GM21786 (cell line): ENCODE measurements at regions not wholly inside any gene's neighbourhood (a gene's known extent, or its start where the extent isn't known, plus 50 kb on each side); places are given as distances from the start of the nearest gene placed in this dataset.

ENCODE experiments used
- ATAC-seq: cut with Tn5 transposase; IDR thresholded peaks from one replicate; pipeline ENCODE4 v1.9.1; 2021; ENCODE audit not compliant: unreplicated experiment

DNA sequence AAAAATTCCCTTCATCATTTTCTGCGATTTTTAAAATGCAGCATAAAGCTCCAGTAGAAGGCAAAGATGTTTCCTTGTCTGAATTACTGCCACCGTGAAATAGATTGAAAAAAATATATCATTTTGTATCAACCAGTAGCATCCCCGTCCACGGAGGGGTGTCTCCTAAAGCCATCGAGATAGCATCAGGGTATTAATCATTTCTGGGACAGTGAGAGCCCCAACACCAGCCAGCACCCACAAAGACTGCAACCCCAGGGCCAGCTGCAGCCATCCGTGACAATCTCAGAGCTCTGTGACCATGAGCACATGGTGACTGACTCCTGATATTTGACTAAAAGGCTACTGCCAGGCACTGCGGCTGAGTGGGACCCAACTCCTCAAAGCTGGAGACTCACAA is 64.1 kb upstream of the SIX3 start:
- ATAC-seq, result no peak

DNA sequence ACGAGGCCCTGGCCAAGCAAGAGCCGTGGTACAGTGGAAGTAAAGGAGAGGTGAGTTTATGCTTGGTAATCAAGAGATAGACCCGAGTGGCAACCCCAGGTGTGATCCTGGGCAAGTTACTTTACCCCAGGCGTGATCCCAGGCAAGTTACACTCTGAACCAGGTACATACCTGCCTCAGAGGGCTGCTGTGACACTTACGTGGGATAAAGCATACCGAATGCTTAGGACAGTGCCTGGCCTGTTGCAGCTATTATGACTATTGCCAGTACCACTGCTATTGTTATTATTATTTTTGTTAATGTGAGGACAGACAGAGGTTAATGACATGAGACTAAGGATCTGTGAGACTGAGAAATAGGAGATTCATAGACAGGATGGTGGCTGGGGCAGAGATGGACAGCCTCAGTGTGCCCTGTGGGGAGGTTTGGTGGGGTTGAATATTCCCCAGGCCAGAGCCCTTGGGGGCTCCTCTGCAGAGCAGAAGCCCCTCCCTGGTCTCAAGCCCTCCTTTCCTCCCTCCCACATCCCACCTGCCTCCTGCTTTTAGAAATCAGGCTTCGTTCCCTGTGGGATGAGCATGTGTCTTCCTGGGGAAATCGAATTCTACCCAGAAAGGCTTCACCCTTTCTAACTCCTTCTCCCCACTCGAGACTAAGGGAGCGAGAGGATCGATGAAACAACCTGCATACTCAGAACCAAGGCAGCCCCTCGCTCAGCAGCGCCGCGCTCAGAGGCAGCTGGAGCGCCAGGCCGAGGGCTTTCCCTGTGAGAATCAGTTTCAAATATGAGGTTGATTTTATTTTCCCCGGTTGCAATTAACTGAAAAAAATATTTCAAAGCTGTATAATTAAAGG is 62.0 kb upstream of the SIX3 start:
- ATAC-seq, result no peak

DNA sequence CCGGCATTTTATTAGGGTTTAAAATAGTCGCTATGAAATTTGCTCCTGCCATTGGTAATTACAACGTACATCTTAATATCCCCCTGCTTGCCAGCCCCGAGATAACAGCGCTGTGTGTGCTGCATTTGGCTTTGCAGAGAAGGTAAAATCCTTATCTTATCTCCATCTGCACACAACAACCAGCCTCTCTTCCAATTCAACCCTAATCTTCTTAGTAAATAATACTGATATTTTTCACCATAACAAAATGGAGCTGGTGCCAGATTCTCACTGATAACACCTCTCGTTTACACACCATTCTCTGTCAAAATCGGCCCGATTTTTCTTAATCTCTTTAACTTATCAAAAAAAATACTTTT is 61.4 kb upstream of the SIX3 start:
- ATAC-seq, result no peak

- no peak for ATAC-seq
Observed at GRCh38 chr2:44881856-44882255, 59.6 kb upstream of the SIX3 start.

- ATAC-seq, result no peak
Observed at GRCh38 chr2:44883356-44883755, 58.1 kb upstream of the SIX3 start.

- no peak for ATAC-seq
Observed at GRCh38 chr2:44884231-44884630, 57.3 kb upstream of the SIX3 start.

GRCh38 chr2:44884677-44885076 is 56.8 kb upstream of the SIX3 start:
- ATAC-seq, result no peak

GRCh38 chr2:44886414-44886813 is 55.1 kb upstream of the SIX3 start:
- no peak for ATAC-seq

- ATAC-seq, result no peak
Observed at GRCh38 chr2:44889096-44889495, 52.4 kb upstream of the SIX3 start.
